ENCODE measurements at regions not wholly inside any gene's neighbourhood (a gene's known extent, or its start where the extent isn't known, plus 50 kb on each side); places are given as distances from the start of the nearest gene placed in this dataset.

- no peak for DNase-seq (ENCODE audit: extremely low read depth in 1 of 11, low read depth in 9 of 11, low spot score in 4 of 11)
These were observed 78.3 kb upstream of the SLC4A4 start for GRCh38 chr4:71260544-71260943.

- no peak for DNase-seq (ENCODE audit: extremely low read depth in 1 of 11, low read depth in 9 of 11, low spot score in 4 of 11)
These were observed 77.8 kb upstream of the SLC4A4 start for GRCh38 chr4:71261001-71261400.

- no peak for DNase-seq (ENCODE audit: extremely low read depth in 1 of 11, low read depth in 9 of 11, low spot score in 4 of 11)
These were observed 77.1 kb upstream of the SLC4A4 start for GRCh38 chr4:71261633-71262121.

- DNase-seq (ENCODE audit: extremely low read depth in 1 of 11, low read depth in 9 of 11, low spot score in 4 of 11), result no peak
These were observed 76.7 kb upstream of the SLC4A4 start for GRCh38 chr4:71262161-71262560.

- no peak for DNase-seq (ENCODE audit: extremely low read depth in 1 of 11, low read depth in 9 of 11, low spot score in 4 of 11)
These were observed 72.6 kb upstream of the SLC4A4 start for GRCh38 chr4:71266090-71266794.

GRCh38 chr4:71267244-71267643 lies 71.6 kb upstream of the SLC4A4 start:
- no peak for DNase-seq (ENCODE audit: extremely low read depth in 1 of 11, low read depth in 9 of 11, low spot score in 4 of 11)

GRCh38 chr4:71268166-71268565 lies 70.7 kb upstream of the SLC4A4 start:
- DNase-seq (ENCODE audit: extremely low read depth in 1 of 11, low read depth in 9 of 11, low spot score in 4 of 11), result no peak

GRCh38 chr4:71269233-71269632 lies 69.6 kb upstream of the SLC4A4 start:
- DNase-seq (ENCODE audit: extremely low read depth in 1 of 11, low read depth in 9 of 11, low spot score in 4 of 11), result no peak

GRCh38 chr4:71270901-71271300 lies 67.9 kb upstream of the SLC4A4 start:
- peak in 2 of 11 donors; percentile 11 to 24 for DNase-seq (ENCODE audit: extremely low read depth in 1 of 11, low read depth in 9 of 11, low spot score in 4 of 11)

- no peak for DNase-seq (ENCODE audit: extremely low read depth in 1 of 11, low read depth in 9 of 11, low spot score in 4 of 11)
These were observed 65.8 kb upstream of the SLC4A4 start for GRCh38 chr4:71272976-71273375.

GRCh38 chr4:71275004-71275403 lies 63.8 kb upstream of the SLC4A4 start:
- DNase-seq (ENCODE audit: extremely low read depth in 1 of 11, low read depth in 9 of 11, low spot score in 4 of 11), result no peak

GRCh38 chr4:71275570-71275969 lies 63.2 kb upstream of the SLC4A4 start:
- no peak for DNase-seq (ENCODE audit: extremely low read depth in 1 of 11, low read depth in 9 of 11, low spot score in 4 of 11)

GRCh38 chr4:71277353-71277752 lies 61.5 kb upstream of the SLC4A4 start:
- no peak for DNase-seq (ENCODE audit: extremely low read depth in 1 of 11, low read depth in 9 of 11, low spot score in 4 of 11)

- DNase-seq (ENCODE audit: extremely low read depth in 1 of 11, low read depth in 9 of 11, low spot score in 4 of 11), result no peak
These were observed 55.1 kb upstream of the SLC4A4 start for GRCh38 chr4:71283642-71284257.

GRCh38 chr4:71287305-71287704 lies 51.5 kb upstream of the SLC4A4 start:
- DNase-seq (ENCODE audit: extremely low read depth in 1 of 11, low read depth in 9 of 11, low spot score in 4 of 11), result no peak

GRCh38 chr4:71288875-71289274 lies 49.9 kb upstream of the SLC4A4 start:
- no peak for DNase-seq (ENCODE audit: extremely low read depth in 1 of 11, low read depth in 9 of 11, low spot score in 4 of 11)
